RWPE2 (cell line): ENCODE measurements at regions not wholly inside any gene's neighbourhood (a gene's known extent, or its start where the extent isn't known, plus 50 kb on each side); places are given as distances from the start of the nearest gene placed in this dataset.

Source experiments
- ATAC-seq: fragments of 200-7000 bp; cut with Tn5 transposase; 3 replicates; pipeline ENCODE4 v1.9.1; 2021; ENCODE audit warnings: low read depth
- DNase-seq: peaks from one replicate; pipeline ENCODE4 v3.0.0-alpha.2; 2020; ENCODE audit warnings: low spot score
- H3K27ac ChIP-seq: fragments of 450-650 bp; 2 replicates; pipeline ENCODE4 v1.5.1; 2017; ENCODE audit warnings: mild to moderate bottlenecking; ENCODE audit not compliant: poor library complexity, severe bottlenecking
- H3K27me3 ChIP-seq: fragments of 250-450 bp; sonication (Bioruptor Pico); 2 replicates; pipeline ENCODE4 v1.5.1; 2021; ENCODE audit warnings: mild to moderate bottlenecking, moderate library complexity; ENCODE audit not compliant: insufficient read depth, poor library complexity, severe bottlenecking
- H3K36me3 ChIP-seq: fragments of 250-450 bp; sonication (Bioruptor Pico); 2 replicates; pipeline ENCODE4 v1.5.1; 2020; ENCODE audit warnings: low read depth, mild to moderate bottlenecking, moderate library complexity
- H3K4me1 ChIP-seq: fragments of 250-450 bp; sonication (Bioruptor Pico); 2 replicates; pipeline ENCODE4 v1.5.1; 2021; ENCODE audit warnings: mild to moderate bottlenecking, moderate library complexity; ENCODE audit not compliant: insufficient read depth, poor library complexity, severe bottlenecking
- H3K4me3 ChIP-seq: fragments of 250-450 bp; sonication (Bioruptor Pico); 2 replicates; pipeline ENCODE4 v1.5.1; 2021; ENCODE audit warnings: mild to moderate bottlenecking, moderate library complexity; ENCODE audit not compliant: severe bottlenecking
- H3K9me3 ChIP-seq: fragments of 250-450 bp; sonication (Bioruptor Pico); 2 replicates; pipeline ENCODE4 v1.5.1; 2021; ENCODE audit warnings: mild to moderate bottlenecking, moderate library complexity; ENCODE audit not compliant: severe bottlenecking
- TF ChIP-seq, protein P1 (sequence below): fragments of 450-650 bp; IDR thresholded peaks from one replicate; pipeline ENCODE4 v1.5.1; 2017; ENCODE audit warnings: mild to moderate bottlenecking, moderate library complexity; ENCODE audit not compliant: poor library complexity, severe bottlenecking

DNA sequence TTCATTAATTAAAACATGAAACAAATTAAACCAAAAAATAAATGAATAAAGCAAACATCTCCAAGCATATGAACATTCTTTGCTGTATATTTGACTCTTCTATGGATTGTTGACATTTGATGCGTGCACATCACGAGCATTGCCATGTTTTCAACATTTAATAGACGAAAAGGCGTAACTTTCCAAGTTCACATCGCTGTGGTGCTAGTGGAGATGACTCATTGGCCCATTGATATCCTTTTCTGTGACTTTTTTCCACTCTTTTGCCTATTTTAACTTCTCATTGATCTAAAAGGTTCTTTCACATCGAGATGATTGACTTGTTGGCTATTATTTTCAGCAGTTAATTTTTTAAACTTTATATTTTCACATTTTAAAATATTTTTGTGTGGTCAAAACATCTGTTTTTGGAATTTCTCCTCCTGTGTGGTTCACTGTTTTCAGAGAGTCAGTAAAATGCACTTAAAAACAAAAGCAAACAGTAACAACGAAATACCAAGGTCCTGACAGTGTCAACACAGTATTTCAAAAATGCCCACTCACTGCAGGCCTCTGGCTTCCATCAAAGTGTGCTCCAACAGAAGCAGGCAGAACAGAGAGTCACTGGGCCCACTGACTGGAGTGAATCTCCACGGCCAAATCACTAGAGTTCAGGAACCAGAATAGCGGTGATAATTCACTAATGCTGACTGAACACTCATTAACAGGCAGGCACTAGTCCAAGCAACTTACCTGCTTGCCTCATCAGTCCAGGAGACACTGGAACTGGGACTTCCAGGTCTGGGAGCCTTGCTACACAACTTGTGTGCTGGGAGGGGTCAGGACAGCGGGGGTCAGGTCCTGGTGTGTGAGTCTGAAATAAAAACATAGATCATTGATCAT lies 372.2 kb upstream of the SMIM21 start:
- H3K4me3 ChIP-seq, result no peak overlapping the region
- ATAC-seq (no peak), DNase-seq (no peak)
- no peaks in the 10 kb centered on the region for H3K4me1 ChIP-seq
- no peaks in the 10 kb centered on the region for H3K27me3 ChIP-seq
- no peaks in the 10 kb centered on the region for H3K9me3 ChIP-seq
- TF ChIP-seq, protein P1, sequence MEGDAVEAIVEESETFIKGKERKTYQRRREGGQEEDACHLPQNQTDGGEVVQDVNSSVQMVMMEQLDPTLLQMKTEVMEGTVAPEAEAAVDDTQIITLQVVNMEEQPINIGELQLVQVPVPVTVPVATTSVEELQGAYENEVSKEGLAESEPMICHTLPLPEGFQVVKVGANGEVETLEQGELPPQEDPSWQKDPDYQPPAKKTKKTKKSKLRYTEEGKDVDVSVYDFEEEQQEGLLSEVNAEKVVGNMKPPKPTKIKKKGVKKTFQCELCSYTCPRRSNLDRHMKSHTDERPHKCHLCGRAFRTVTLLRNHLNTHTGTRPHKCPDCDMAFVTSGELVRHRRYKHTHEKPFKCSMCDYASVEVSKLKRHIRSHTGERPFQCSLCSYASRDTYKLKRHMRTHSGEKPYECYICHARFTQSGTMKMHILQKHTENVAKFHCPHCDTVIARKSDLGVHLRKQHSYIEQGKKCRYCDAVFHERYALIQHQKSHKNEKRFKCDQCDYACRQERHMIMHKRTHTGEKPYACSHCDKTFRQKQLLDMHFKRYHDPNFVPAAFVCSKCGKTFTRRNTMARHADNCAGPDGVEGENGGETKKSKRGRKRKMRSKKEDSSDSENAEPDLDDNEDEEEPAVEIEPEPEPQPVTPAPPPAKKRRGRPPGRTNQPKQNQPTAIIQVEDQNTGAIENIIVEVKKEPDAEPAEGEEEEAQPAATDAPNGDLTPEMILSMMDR, result no peak
- H3K36me3 ChIP-seq, result no peaks in the 10 kb centered on the region
- H3K27ac ChIP-seq, result no peak overlapping the region

DNA sequence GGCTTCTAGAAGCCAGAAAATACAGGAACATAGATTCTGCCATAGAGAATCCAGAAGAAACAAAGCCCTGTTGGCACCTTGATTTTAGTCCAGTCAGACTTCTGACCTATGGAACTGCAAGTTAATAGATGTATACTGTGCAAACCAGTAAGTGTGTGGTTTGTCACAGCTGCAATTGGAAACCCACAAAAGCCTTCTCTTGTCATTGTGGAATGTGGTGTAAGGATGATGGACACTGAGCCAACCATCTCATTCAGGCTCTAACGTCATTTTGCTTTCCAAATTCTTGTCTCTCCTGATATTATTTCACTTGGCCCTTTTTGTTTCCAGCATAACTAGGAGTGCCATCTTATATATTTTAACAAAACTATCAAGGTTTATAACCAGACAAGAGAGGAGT lies 369.5 kb upstream of the SMIM21 start:
- H3K27ac ChIP-seq, result no peak overlapping the region
- H3K27me3 ChIP-seq, result no peaks in the 10 kb centered on the region
- ATAC-seq (no peak), DNase-seq (no peak)
- H3K36me3 ChIP-seq, result no peaks in the 10 kb centered on the region
- H3K9me3 ChIP-seq, result no peaks in the 10 kb centered on the region
- H3K4me3 ChIP-seq, result no peak overlapping the region
- TF ChIP-seq, protein P1, result no peak
- H3K4me1 ChIP-seq, result no peaks in the 10 kb centered on the region

DNA sequence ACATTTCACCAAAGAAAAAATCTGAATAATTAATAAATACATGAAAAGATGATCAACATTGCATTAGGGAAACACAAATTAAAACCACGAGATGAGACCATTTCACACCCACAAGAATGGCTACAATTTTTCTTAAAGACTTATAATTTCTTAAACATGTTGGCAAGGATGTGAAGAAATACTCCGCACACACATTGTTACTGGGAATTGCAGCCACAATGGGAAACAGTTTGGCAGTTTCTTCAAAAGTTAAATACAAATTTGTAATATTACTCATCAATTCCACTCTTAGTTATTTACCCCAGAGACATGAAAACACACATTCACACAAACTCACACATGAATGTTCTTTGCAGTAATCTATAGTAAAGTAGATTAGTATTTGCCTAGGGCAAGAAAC lies 363.3 kb upstream of the SMIM21 start:
- Histone ChIP-seq H3K27me3 (peaks cover 9% of the 10 kb centered on the region), H3K4me3 (no peak overlapping the region), H3K9me3 (no peaks in the 10 kb centered on the region), H3K4me1 (no peaks in the 10 kb centered on the region), H3K36me3 (no peaks in the 10 kb centered on the region), H3K27ac (no peak overlapping the region)
- DNase-seq (no peak), ATAC-seq (no peak)
- TF ChIP-seq, protein P1, result no peak

DNA sequence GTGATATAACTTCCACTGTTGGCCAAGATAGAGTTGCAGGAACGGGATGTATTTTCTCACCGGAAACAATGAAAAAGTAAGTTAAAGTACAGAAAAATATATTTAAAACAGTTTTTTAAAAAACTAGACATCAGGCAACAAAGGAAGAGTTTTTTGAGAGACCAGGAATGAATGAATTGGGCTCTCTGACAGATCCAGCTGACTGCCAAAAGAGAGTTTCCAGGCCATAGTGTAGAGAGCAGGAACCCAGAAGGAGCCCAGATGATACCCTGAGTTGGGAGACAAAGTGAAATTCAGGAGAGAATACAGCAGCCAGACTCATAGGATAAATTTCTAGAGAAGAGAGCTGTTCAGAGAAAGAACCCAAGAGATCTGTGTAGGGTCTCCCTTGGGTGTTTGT lies 362.6 kb upstream of the SMIM21 start:
- Histone ChIP-seq H3K36me3 (no peaks in the 10 kb centered on the region), H3K27me3 (peaks cover 13% of the 10 kb centered on the region)

More for the DNA sequence above, 362.6 kb upstream of the SMIM21 start:
- Histone ChIP-seq H3K27ac (no peak overlapping the region), H3K4me1 (no peaks in the 10 kb centered on the region), H3K9me3 (no peaks in the 10 kb centered on the region), H3K4me3 (no peak overlapping the region)
- DNase-seq, result no peak
- ATAC-seq, result no peak
- TF ChIP-seq, protein P1, result no peak
